ENCODE measurements at regions not wholly inside any gene's neighbourhood (a gene's known extent, or its start where the extent isn't known, plus 50 kb on each side); places are given as distances from the start of the nearest gene placed in this dataset.

DNA sequence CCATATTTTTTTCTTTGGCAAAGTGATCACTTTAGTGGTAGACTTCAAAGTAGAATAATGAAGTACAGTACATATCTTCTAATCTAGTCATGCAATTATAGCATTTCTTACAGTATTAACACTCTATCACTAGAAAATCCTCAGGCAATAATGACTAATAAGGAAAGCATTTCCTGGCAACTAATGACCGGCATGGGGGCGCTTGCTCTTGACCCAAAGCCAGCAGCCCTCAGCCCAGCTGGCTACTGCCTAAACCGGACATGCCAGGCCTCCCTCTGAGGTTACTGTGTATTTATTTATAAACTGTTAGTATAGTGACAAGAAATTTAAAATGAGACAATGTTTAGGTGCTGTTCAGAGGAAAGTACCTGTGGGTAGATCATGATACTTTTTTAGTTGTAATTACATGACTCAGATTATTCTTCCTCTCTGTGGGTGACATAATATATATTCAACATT is 633.8 kb downstream of the PTPRC start (continued):
- TF ChIP-seq, protein P1, sequence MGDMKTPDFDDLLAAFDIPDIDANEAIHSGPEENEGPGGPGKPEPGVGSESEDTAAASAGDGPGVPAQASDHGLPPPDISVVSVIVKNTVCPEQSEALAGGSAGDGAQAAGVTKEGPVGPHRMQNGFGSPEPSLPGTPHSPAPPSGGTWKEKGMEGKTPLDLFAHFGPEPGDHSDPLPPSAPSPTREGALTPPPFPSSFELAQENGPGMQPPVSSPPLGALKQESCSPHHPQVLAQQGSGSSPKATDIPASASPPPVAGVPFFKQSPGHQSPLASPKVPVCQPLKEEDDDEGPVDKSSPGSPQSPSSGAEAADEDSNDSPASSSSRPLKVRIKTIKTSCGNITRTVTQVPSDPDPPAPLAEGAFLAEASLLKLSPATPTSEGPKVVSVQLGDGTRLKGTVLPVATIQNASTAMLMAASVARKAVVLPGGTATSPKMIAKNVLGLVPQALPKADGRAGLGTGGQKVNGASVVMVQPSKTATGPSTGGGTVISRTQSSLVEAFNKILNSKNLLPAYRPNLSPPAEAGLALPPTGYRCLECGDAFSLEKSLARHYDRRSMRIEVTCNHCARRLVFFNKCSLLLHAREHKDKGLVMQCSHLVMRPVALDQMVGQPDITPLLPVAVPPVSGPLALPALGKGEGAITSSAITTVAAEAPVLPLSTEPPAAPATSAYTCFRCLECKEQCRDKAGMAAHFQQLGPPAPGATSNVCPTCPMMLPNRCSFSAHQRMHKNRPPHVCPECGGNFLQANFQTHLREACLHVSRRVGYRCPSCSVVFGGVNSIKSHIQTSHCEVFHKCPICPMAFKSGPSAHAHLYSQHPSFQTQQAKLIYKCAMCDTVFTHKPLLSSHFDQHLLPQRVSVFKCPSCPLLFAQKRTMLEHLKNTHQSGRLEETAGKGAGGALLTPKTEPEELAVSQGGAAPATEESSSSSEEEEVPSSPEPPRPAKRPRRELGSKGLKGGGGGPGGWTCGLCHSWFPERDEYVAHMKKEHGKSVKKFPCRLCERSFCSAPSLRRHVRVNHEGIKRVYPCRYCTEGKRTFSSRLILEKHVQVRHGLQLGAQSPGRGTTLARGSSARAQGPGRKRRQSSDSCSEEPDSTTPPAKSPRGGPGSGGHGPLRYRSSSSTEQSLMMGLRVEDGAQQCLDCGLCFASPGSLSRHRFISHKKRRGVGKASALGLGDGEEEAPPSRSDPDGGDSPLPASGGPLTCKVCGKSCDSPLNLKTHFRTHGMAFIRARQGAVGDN (IDR thresholded peaks at IDR 0.05) = no peak
- TF ChIP-seq, protein P2, sequence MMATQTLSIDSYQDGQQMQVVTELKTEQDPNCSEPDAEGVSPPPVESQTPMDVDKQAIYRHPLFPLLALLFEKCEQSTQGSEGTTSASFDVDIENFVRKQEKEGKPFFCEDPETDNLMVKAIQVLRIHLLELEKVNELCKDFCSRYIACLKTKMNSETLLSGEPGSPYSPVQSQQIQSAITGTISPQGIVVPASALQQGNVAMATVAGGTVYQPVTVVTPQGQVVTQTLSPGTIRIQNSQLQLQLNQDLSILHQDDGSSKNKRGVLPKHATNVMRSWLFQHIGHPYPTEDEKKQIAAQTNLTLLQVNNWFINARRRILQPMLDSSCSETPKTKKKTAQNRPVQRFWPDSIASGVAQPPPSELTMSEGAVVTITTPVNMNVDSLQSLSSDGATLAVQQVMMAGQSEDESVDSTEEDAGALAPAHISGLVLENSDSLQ (IDR thresholded peaks at IDR 0.05) = no peak
- TF ChIP-seq NR2F1 (conservative IDR thresholded peaks at IDR 0.05) (peak; percentile 83), EP300 (IDR thresholded peaks at IDR 0.05; ENCODE audit: borderline replicate concordance in 1 of 2, control insufficient read depth in 1 of 2, low read depth in 2 of 2, low read length in 2 of 2) (peak; percentile 33 to 57; a peak in 2 of 4 replicates)

DNA sequence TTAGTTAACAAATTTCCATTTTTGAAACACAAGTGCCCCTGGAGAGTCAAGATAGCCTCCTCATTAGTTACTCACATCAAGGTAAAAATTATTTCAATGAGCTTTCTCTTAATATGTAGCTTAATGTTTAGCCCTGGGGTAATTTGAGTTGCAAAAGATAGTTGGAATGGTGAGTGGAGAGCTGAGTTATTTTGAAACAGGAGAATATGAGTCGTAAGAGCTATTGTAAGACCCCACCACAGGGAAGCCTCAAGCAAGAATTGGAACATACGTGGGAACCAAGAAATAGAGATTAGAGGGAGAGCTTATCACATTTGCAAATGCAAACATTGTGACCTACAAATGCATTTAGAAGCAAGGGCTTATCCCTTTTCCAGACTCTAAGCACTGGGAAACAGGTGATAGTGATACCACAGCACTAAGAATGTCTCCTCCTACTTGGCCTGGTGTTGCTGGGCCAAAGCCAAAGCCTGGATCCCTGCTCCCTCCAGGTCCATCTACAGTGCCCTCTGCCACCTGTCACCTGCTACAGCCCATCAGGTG is 635.1 kb downstream of the PTPRC start:
- intact Hi-C loops (cut with micrococcal nuclease; ENCODE audit: unreplicated experiment) (loop anchor here (5.0 kb wide), 2 partner anchors 102 to 128 kb away; no protein-coding TSS in a partner anchor), in situ Hi-C loops (cut with MboI) (no loop called here)
- SMC1A ChIA-PET (ENCODE audit: uncharacterized antibody, unreplicated experiment) = interaction anchor here (0.6 to 2.4 kb wide), 11 partner anchors 9 to 501 kb away, joined by 3 to 10 read pairs (median 3); no protein-coding TSS in a partner anchor
- peak overlapping the region; percentile 19 for H3K4me2 ChIP-seq (ENCODE audit: control insufficient read depth, insufficient read depth)
- H3K27me3 ChIP-seq (replicated peaks in 1 of 2; ENCODE audit: control insufficient read depth in 2 of 2, insufficient read depth in 2 of 2, low read length in 1 of 2) = no peaks in the 10 kb centered on the region
- H3K27ac ChIP-seq (ENCODE audit: control insufficient read depth, insufficient read depth) = no peak overlapping the region
- no TSS peak for BruUV-seq (replicated peaks)
- WGBS (ENCODE audit: insufficient coverage, insufficient replicate concordance, low lambda C conversion rate, missing lambda C conversion rate) = 3% methylated on average over 2 of the region's 2 CpGs
- CTCF ChIA-PET = interaction anchor here (0.5 to 1.5 kb wide), 8 partner anchors 9 to 164 kb away, joined by 3 to 5 read pairs (median 3); no protein-coding TSS in a partner anchor
- RAD21 ChIA-PET (ENCODE audit: unreplicated experiment) = interaction anchor here (0.8 to 1.8 kb wide), 8 partner anchors 9 to 503 kb away, joined by 3 to 13 read pairs (median 4); no protein-coding TSS in a partner anchor
- no peak overlapping the region for H3K9ac ChIP-seq (ENCODE audit: control insufficient read depth, insufficient read depth, low read length)
- H3K4me1 ChIP-seq (ENCODE audit: control insufficient read depth, insufficient read depth, low read length) = peaks cover 5% of the 10 kb centered on the region; the same call in 1 of the 2 replicates
- ATAC-seq = peak; percentile 64
- no peak overlapping the region for H2AFZ ChIP-seq (ENCODE audit: control insufficient read depth, low read depth, low read length)
- no peaks in the 10 kb centered on the region; the same call in 2 of the 3 replicates for H3K9me3 ChIP-seq (replicated peaks; ENCODE audit: control insufficient read depth, insufficient read depth, low read length)
- peak; percentile 88 for FAIRE-seq
- peak; percentile 65 for DNase-seq (ENCODE audit: low read depth, low spot score)
- no peaks in the 10 kb centered on the region for H4K20me1 ChIP-seq (ENCODE audit: control insufficient read depth, insufficient read depth)
- no peaks in the 10 kb centered on the region for H3K79me2 ChIP-seq (ENCODE audit: control insufficient read depth, insufficient read depth, low read length)
- POLR2A ChIA-PET = interaction anchor here (1.5 kb wide), 1 partner anchor 101 kb away, joined by 3 read pairs; no protein-coding TSS in a partner anchor
- no peak overlapping the region for H3K4me3 ChIP-seq
- no peaks in the 10 kb centered on the region for H3K36me3 ChIP-seq (ENCODE audit: control insufficient read depth in 2 of 2, insufficient read depth in 2 of 2, low read length in 1 of 2)
- TF ChIP-seq RB1 (IDR thresholded peaks at IDR 0.05; ENCODE audit: borderline replicate concordance) (0 out of 2 replicates have a peak, but pooled peaks have one; percentile 21), GABPA (IDR thresholded peaks at IDR 0.05; ENCODE audit: low read depth) (no peak), STAT3 (IDR thresholded peaks at IDR 0.05; ENCODE audit: low read depth, low read length) (no peak), EED (IDR thresholded peaks at IDR 0.05; ENCODE audit: low read depth) (peak; percentile 75; the same call in 1 of the 2 replicates), PAX8 (IDR thresholded peaks at IDR 0.05) (no peak), TCF3 (IDR thresholded peaks at IDR 0.05; ENCODE audit: borderline replicate concordance, insufficient read depth, low read depth, low read length) (no peak), MXI1 (IDR thresholded peaks at IDR 0.05; ENCODE audit: low read depth, low read length) (no peak), IKZF1 (conservative IDR thresholded peaks at IDR 0.05) (peak; percentile 59), JUNB (IDR thresholded peaks at IDR 0.05) (peak; percentile 79), ZNF384 (IDR thresholded peaks at IDR 0.05; ENCODE audit: borderline replicate concordance, low read depth, low read length) (no peak)
